ACHN (cell line): ENCODE measurements at regions not wholly inside any gene's neighbourhood (a gene's known extent, or its start where the extent isn't known, plus 50 kb on each side); places are given as distances from the start of the nearest gene placed in this dataset.

Experiments used
- DNase-seq: peaks from one replicate; pipeline ENCODE4 v3.0.0-alpha.2; 2015
- in situ Hi-C: cut with HindIII; loops from 2 replicates; pipeline ENCODE4 v1.10.0; 2017; ENCODE audit warnings: low sequenced_read_pairs, low pct_ligation_motif_present, low pct_unique_long_range_greater_than_20kb

DNA sequence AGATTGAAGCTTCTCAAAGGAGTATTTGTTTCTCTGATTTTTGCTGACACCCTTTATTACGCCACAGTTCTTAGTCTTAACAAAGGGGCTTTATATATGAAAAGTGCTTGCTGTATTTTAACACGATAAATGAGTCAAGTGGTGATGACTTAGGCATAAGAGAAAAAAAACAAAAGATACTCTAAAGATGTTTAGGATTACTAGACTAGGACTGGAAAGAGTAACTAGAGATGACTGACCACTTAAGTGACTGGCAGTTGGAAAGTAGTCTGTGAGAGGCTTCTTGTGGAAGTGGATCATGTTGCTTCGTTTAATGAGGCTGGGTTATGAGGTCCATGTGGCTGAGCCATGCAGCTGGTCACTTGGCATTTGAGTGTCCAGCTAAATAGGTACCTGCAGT lies 69.4 kb upstream of the ACTBL2 start:
- in situ Hi-C loops = no loop called here
- no peak for DNase-seq

DNA sequence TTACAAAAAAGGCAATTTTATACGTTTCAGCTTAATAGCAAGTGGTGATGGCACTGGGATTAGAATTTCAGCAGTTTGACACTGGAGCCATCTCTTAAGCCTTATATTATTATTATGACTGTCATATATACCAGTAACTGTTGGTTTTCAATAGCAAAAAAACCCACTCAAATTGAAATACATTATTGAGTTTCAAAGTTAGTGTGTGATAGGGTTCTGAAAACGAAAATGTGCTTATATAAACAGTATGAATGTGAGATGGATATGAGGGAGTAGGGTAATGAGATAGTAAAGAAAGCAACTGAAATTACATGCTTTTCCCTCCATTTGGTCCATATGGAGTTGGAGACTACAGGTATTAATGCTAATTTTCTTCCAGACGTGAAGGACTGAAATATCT lies 68.6 kb upstream of the ACTBL2 start:
- in situ Hi-C loops = no loop called here
- DNase-seq = no peak

DNA sequence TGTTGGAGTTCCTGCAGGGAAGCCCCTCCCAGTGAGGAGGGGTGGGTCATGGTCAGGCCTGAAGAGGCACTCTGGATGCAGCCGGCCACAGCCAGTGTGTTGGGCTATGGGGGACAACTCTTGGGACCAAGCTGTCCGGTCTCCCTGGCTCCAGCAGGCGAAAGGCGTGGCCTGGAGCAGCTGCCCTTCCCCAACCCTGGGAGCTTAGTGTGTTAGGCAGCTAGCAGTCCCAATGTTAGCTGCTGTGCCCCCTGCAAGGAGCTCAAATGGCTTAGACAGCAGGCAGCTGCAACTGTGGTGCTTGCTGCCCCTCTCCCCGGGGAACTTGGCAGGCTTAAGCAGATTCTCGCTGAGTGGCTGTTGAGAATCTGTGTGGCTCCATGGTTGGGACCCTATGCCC lies 67.5 kb upstream of the ACTBL2 start:
- in situ Hi-C loops = no loop called here
- DNase-seq = no peak

- in situ Hi-C loops = no loop called here
Measured at GRCh38 chr5:57549566-57549965, 67.0 kb upstream of the ACTBL2 start.

GRCh38 chr5:57540823-57541222 lies 58.2 kb upstream of the ACTBL2 start:
- no peak for DNase-seq
- in situ Hi-C loops = no loop called here

More at GRCh38 chr5:57549566-57549965, 67.0 kb upstream of the ACTBL2 start:
- DNase-seq = no peak

- DNase-seq = no peak
- in situ Hi-C loops = no loop called here
Measured at GRCh38 chr5:57539281-57539701, 56.7 kb upstream of the ACTBL2 start.

DNA sequence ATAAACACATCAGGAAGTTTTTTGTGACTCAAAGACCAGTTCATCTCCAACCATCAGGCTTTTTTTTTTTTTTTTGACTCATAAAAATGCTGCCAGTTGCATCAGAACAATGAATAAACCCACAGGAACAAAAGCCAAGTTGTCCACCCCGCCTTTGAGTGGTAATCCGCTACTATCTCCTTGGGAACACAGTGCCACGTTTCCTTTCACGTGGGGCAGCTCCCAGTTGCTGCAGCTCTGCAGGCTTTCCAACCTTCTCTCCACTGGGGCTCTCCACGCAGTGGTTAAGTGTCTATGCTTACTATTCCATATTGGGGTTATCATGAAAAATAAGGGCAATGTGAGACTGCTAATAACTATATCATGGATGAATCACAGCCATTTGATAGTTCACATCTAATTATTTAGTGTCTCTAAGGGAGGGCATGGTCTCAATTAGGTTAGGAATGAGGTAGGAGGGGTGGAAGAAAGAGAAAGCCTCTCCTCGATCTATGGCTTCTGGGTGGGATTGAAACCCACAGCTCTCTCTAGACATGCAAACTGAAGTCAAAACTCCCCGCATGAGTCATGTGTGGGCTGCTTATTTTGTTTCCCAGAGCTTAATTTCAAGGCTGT lies 55.8 kb upstream of the ACTBL2 start:
- in situ Hi-C loops = no loop called here
- no peak for DNase-seq

DNA sequence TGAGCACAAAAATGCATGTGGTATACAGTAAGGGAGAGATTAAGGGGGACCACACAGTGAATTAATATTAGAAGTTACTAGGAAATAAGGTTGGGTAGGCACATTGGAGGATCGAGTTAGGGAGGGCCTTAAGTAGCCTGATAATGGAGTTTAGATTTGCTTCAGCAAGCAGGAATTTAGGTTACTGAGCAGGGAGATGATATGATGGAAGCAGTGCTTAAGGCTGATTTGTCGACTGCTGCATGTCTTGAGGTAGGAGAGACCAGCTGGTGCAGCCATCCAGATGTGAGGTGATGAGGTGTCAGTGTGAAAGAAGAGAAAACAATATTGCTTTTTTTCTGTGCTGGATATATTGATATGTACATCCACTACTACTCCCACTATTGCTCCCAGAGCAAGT lies 55.2 kb upstream of the ACTBL2 start:
- DNase-seq = no peak
- in situ Hi-C loops = no loop called here

- in situ Hi-C loops = no loop called here
- DNase-seq = peak; percentile 30
Measured at GRCh38 chr5:57532513-57533497, 50.2 kb upstream of the ACTBL2 start.
